ENCODE measurements at regions not wholly inside any gene's neighbourhood (a gene's known extent, or its start where the extent isn't known, plus 50 kb on each side); places are given as distances from the start of the nearest gene placed in this dataset.
"Not testable (repeated sequence)": the region's sequence is repeated elsewhere in the genome, so short reads cannot be mapped to it uniquely, and the experiment has no call there.

GRCh38 chr2:12435430-12436222 lies 281.1 kb upstream of the TRIB2 start:
- DNase-seq = no peak

DNA sequence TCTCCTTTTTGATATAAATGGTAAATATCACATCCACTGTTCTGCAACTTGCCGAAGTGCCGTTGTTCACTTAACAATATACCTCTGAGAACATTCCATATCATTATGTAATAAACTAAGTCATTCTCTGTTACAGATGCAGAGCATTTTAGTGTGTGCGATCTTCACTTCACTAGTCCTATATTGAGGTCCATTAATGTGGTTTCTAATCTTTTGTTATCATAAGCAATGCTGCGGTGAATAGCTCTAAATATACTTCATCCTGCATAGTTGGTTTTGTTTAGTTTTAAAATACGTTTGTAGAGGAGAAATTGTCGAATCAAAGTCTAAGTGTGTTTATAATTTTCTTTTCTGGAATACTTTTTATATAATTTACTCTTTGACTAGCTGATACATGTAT lies 280.3 kb upstream of the TRIB2 start:
- DNase-seq = no peak

DNA sequence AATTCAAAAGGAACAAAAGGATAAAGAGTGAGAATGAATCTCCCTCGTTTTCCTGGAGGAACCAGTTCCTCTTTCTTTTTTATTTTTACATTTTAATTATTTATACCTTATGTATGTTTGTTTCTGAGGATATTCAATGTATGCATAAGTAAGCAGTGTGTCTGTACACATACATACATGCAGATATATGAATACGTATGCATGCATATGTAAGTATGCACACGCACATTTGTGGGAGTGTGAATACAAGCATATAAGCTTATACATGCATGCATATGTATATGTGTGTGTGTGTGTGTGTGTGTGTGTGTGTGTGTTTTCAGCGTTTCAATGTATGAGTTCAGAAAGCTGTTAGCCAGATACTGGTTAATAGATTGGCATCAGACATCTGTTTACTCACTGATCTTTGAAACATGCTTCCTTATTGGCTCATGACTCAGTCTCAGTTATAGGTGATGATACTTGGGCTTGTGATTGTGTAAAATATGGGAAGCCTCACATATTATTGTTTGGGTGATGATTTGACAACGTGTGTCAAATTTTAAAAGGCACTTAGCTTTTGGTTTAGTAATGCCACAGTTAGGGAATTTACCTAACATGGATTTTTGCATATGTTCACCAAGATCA lies 279.7 kb upstream of the TRIB2 start:
- no peak for DNase-seq

DNA sequence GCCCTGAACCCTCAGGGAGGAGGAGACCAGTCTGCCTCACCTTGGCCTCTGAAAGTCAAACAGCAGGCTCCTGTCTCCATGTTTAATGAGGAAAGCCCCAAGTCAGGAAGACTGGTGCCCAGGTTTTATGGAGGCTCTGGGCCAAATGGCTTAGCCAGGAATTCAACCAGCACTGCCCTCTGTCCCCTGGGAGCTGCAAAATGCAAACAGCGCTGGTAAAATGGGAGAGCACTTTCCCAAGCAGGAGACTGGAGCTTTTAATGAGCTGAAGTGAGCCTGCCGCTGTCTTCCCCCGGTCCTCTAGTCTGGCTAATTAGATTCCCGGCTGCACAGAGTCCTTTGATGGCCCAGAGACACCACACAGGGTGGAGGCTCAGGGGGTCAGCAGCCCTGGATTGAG lies 276.0 kb upstream of the TRIB2 start:
- no peak for DNase-seq

GRCh38 chr2:12441750-12442475 lies 274.8 kb upstream of the TRIB2 start:
- no peak for DNase-seq

GRCh38 chr2:12442476-12442847 lies 274.3 kb upstream of the TRIB2 start:
- peak; percentile 25 for DNase-seq

DNA sequence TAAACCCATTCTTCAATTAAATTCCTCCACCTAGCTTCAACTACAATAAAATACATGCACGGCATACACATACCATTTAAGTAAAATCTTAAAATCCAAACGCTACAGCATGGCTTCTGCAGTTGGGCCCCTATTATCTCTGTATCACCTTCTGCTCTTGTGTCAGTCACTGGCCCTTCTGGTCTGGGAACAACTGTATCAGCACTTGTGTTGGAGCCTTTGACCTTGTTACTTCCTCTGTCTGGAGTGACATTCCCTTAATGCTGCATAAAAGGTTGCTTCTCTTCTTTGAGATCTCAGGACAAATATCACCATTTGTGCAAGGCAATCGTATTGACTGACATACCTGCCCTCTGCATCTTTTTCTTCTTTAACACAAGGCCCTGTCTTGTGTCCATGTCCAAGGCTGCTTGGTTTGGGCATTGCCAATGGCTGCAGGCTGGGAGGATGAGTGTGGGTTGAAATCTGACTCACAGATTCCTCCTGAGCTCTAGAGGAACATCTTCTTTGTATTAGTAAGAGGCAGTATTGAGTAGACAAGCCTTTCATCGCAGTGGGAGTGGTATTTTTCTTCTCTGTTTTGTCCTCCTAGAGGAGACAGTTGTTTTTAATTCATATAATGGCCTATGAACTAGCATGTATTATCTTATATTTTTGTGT lies 267.8 kb upstream of the TRIB2 start:
- no peak for DNase-seq

- peak; percentile 38 for DNase-seq
Measured at GRCh38 chr2:12451726-12452125, 265.0 kb upstream of the TRIB2 start.

GRCh38 chr2:12452185-12452584 lies 264.6 kb upstream of the TRIB2 start:
- DNase-seq = no peak

GRCh38 chr2:12453731-12454130 lies 263.0 kb upstream of the TRIB2 start:
- no peak for DNase-seq

GRCh38 chr2:12455661-12456060 lies 261.1 kb upstream of the TRIB2 start:
- no peak for DNase-seq

GRCh38 chr2:12456293-12457106 lies 260.2 kb upstream of the TRIB2 start:
- DNase-seq = peak; percentile 63

- no peak for DNase-seq
Measured at GRCh38 chr2:12457831-12458230, 258.9 kb upstream of the TRIB2 start.

DNA sequence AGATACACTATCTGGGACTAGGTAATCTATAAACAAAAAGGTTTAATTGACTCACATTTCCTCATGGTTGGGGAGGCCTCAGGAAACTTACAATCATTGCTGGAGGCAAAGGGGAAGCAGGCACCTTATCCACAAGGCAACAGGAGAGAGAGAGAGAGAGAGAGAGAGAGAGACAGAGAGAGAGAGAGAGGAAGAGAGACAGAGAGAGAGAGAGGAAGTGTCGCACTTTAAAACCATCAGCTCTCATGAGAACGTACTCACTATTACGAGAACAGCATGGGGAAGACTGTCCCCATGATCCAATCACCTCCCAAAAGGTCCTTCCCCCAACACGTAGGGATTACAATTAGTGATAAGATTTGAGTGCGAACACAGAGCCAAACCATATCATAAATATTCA lies 253.5 kb upstream of the TRIB2 start:
- no peak for DNase-seq

DNA sequence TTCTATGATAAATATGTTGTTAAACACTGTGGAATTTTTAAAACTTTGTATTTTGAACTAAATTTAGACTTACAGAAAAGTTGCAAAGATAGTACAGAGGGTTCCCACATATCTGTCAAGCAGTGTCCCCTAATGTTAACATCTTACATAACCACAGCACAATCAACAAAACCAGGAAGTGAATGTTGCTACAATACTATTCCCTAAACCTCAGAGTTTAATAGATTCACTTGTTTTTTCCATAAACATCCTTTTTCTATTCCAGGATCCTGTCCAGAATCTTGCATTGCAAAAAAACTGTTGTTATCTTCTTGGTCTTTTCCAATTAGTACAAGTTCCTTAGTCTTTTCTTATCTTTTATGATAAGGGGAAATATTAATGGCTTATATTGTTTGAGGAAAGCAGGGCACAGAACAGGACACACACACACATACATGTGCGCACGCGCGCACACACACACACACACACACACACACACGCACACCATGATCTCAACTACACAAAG lies 251.1 kb upstream of the TRIB2 start:
- DNase-seq = no peak

GRCh38 chr2:12467303-12467702 lies 249.4 kb upstream of the TRIB2 start:
- no peak for DNase-seq

DNA sequence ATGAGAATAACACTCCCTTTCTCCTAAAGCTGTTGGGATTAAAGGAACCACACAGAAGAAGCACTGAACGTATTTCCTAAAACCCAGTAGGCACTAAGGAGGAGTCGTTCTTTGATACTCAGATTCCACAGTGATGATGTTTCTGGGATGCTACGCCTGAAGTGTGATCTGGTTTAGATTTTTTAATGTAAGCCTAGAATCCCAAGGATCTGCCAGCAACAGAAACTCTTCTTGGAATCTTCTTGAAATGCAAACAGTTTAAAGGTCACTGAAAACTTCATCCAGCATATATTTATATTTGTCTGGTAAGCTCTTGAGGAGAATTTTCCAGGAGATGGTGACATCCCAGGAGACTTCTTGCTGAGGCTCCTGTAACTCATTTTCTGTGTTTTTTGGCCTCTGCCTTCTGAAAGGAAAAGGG lies 247.6 kb upstream of the TRIB2 start:
- DNase-seq = no peak

DNA sequence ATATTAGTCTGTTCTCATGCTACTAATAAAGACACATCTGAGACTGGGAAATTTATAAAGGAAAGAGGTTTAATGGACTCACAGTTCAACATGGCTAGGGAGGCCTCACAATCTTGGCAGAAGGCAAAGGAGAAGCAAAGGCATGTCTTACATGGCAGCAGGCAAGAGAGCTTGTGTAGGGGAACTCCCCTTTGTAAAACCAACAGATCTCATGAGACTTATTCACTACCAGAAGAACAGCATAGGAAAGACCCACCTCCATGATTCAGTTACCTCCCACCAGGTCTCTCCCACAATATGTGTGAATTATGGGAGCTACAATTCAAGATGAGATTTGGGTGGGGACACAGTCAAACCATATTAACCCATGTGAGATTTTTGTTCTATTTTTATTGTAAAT lies 244.5 kb upstream of the TRIB2 start:
- DNase-seq = not testable (repeated sequence)

DNA sequence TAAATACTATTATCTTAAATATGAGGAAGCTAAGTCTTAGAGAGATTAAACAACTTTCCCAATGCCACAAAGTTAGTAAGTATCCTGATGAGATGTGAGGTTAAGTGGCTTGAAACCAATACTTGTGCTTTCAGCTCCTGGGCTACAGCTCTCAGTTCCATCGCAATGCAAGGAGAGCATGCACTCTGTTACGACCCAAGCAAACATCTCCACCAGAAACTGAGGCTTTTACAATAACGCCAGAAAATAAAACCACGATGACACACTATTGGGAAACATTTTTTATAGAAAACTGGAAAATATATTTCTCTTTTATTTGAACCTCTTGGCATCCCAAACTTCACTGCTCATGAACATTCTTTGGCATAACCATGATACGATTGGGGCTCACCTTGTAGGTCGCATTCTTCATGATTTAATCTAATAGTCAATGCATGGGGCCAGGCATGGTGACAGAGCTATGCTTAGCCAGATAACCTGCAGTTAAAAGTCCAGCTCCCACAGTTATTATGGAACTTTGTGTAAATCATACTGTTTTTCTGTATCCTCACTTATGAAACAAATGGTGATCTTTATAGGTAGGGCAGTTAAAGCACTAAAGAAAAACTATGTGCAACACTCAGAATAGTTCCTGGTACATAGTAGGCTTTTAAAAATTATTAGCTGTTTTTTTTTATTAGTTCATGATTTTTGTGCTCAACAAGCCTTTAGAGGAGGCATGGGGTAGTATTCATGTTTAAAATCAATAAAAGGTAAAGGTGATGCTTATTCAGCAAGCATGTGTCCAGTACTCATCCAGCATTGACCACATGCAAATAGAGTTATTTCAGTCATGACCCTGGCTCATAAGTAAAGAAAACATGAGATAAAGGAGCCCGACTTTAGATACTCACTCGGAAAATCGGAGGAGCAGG lies 238.3 kb upstream of the TRIB2 start:
- DNase-seq = no peak

DNA sequence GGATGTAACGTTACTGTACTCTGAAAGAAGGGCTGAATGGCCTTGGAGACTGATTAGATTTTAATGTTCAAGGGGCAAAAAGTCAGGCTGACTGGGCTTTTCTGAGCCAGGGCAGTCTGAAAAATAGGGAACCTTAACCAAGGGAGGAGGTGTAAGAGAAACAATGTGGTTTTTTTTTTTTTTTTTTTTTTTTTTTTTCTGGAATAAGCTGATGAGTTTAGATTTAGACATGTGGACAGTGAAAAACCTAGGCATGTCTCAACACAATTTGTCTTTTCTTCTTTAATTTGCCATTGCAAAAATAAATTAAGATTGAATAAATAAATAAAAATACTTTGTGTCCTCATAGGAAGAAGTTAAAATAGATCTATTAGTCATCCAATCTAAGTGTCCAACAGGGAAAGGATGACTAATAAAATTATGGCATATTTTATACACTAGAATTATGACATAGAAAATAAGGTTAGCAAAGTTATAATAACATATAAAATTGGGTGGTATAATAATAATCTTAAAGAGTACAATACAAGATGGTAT lies 237.6 kb upstream of the TRIB2 start:
- no peak for DNase-seq

GRCh38 chr2:12484536-12485115 lies 232.1 kb upstream of the TRIB2 start:
- DNase-seq = no peak
